Glutamatergic neuron (in vitro differentiated cells): ENCODE measurements at regions not wholly inside any gene's neighbourhood (a gene's known extent, or its start where the extent isn't known, plus 50 kb on each side); places are given as distances from the start of the nearest gene placed in this dataset.

Source experiments
- DNase-seq: peaks from one replicate; pipeline ENCODE4 v3.0.0; 2022
- H3K27ac Mint-ChIP-seq: one replicate; pipeline ENCODE4 v1.8.0; 2020; ENCODE audit warnings: mild to moderate bottlenecking, mixed read lengths, inconsistent platforms; ENCODE audit not compliant: unreplicated experiment
- H3K27me3 Mint-ChIP-seq: one replicate; pipeline ENCODE4 v1.8.0; 2020; ENCODE audit warnings: mild to moderate bottlenecking, moderate library complexity, mixed read lengths, inconsistent platforms; ENCODE audit not compliant: unreplicated experiment
- H3K36me3 Mint-ChIP-seq: one replicate; pipeline ENCODE4 v1.8.0; 2020; ENCODE audit warnings: mild to moderate bottlenecking, mixed read lengths, inconsistent platforms; ENCODE audit not compliant: unreplicated experiment
- H3K4me1 Mint-ChIP-seq: one replicate; pipeline ENCODE4 v1.8.0; 2020; ENCODE audit warnings: mild to moderate bottlenecking, low read depth, mixed read lengths, inconsistent platforms; ENCODE audit not compliant: unreplicated experiment
- H3K4me3 Mint-ChIP-seq: one replicate; pipeline ENCODE4 v1.8.0; 2020; ENCODE audit warnings: mild to moderate bottlenecking, mixed read lengths, inconsistent platforms; ENCODE audit not compliant: unreplicated experiment
- H3K9me3 Mint-ChIP-seq: one replicate; pipeline ENCODE4 v1.8.0; 2020; ENCODE audit warnings: mild to moderate bottlenecking, moderate library complexity, mixed read lengths, inconsistent platforms; ENCODE audit not compliant: unreplicated experiment
- CTCF ChIP-seq: fragments of 200-600 bp; sonication (generic); IDR thresholded peaks from one replicate; pipeline ENCODE4 v1.5.0; 2021; ENCODE audit not compliant: partially characterized antibody, unreplicated experiment

DNA sequence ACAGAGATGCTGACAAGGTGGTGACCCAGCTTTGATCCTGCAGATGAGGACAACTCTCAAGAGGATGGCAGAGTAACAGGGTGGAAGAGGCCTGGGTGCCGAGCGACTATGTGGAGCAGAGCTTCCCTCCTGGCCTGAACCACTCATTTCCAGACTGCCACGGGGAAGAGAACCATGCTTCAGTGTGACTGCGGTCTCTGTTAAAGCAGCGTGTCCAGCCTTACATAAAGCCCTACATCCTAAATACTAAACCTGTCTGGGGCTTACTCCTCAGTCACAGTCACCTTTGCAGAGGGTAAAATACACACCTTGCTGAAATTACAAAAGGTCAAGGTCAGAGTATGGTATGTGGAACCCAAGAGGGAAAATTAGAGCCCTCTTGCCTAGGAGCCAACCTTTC, 312.9 kb downstream of the CDC5L start:
- H3K9me3 Mint-ChIP-seq, result peaks cover 2% of the 10 kb centered on the region
- H3K4me3 Mint-ChIP-seq, result no peak overlapping the region
- H3K36me3 Mint-ChIP-seq, result no peaks in the 10 kb centered on the region
- no peak for TF ChIP-seq CTCF
- no peak overlapping the region for H3K27ac Mint-ChIP-seq
- H3K4me1 Mint-ChIP-seq, result no peaks in the 10 kb centered on the region
- H3K27me3 Mint-ChIP-seq, result peaks cover 5% of the 10 kb centered on the region
- DNase-seq, result no peak

DNA sequence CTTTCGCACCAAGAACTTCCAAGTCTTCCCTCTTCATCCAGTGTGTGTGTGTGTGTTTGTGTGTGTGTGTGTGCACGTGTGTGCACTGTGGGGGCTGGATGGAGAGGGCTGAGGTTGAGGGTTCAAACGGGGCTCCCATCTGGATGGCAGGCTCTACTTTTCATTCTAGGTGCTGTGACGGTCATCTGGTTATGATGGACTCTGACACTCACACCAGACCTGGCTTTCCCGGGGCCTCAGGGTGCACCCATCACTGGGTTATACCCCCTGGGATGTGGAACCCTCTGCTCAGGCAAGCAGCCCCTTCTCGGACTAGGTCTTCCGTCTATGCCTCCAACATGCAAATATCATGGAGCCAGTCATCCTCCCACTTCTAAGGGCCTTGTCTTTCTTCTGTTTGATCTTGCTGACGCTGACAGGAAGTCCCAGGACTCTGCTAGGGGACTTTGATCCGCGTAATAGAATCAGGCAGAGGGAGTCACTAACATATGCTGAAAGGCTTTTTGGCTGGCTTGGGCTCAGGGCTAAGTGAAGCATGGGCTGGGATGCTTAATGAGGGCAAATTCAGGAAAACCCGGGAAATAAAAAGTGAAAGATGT, 313.6 kb downstream of the CDC5L start:
- Mint-ChIP-seq H3K27me3 (peaks cover 5% of the 10 kb centered on the region), H3K9me3 (peaks cover 2% of the 10 kb centered on the region), H3K36me3 (no peaks in the 10 kb centered on the region), H3K4me3 (no peak overlapping the region), H3K27ac (no peak overlapping the region), H3K4me1 (no peaks in the 10 kb centered on the region)
- no peak for TF ChIP-seq CTCF
- DNase-seq, result no peak

DNA sequence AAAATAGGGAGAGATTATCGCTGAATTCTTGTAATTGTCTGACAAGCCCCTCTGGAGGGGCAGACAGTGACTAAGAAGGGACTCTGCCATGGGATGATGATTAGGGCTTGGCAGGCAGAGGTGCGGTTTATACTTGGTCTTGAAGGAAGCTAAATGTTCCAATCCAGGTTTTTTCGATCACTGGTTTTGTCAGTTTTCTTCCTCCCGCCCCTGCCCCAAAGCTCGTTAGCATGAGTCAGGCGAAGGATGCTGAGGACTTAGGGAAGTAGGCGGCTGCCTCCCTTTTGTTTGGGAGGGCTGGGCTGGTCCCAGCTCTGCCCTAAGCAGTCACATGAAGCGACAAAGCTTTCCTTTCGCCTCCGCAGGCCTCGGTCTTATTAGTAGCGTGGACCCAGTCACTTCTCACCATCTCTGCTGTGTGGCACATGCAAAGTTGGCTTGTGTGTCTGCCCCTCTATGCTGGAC, 314.2 kb downstream of the CDC5L start:
- H3K36me3 Mint-ChIP-seq, result no peaks in the 10 kb centered on the region
- DNase-seq, result no peak
- no peak for TF ChIP-seq CTCF

DNA sequence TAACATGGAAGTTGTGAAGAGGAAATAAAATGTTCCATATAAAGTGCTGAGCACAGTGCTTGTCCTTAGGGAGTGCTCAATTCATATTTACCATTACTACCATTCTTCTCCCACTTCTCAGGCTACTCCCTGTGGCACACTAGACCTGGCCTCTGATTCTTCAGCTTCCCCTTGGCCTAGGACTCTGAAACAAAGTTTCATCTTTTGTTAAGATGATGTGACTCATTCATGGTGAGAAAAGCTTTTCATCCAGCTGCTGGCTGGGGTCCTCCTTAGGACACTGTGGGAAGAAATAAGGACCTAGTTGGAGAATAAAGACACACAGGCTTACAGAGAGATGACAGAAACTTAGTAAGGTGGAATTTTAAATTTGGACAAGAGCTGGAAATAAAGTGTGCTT, 314.8 kb downstream of the CDC5L start:
- Mint-ChIP-seq H3K27me3 (peaks cover 2% of the 10 kb centered on the region), H3K4me1 (no peaks in the 10 kb centered on the region), H3K9me3 (no peaks in the 10 kb centered on the region), H3K36me3 (no peaks in the 10 kb centered on the region), H3K27ac (no peak overlapping the region), H3K4me3 (no peak overlapping the region)
- no peak for TF ChIP-seq CTCF
- DNase-seq, result no peak

More for the DNA sequence above, 314.2 kb downstream of the CDC5L start:
- H3K9me3 Mint-ChIP-seq, result peaks cover under 1% of the 10 kb centered on the region
- H3K27ac Mint-ChIP-seq, result no peak overlapping the region
- H3K27me3 Mint-ChIP-seq, result peaks cover 2% of the 10 kb centered on the region
- H3K4me1 Mint-ChIP-seq, result no peaks in the 10 kb centered on the region
- H3K4me3 Mint-ChIP-seq, result no peak overlapping the region

DNA sequence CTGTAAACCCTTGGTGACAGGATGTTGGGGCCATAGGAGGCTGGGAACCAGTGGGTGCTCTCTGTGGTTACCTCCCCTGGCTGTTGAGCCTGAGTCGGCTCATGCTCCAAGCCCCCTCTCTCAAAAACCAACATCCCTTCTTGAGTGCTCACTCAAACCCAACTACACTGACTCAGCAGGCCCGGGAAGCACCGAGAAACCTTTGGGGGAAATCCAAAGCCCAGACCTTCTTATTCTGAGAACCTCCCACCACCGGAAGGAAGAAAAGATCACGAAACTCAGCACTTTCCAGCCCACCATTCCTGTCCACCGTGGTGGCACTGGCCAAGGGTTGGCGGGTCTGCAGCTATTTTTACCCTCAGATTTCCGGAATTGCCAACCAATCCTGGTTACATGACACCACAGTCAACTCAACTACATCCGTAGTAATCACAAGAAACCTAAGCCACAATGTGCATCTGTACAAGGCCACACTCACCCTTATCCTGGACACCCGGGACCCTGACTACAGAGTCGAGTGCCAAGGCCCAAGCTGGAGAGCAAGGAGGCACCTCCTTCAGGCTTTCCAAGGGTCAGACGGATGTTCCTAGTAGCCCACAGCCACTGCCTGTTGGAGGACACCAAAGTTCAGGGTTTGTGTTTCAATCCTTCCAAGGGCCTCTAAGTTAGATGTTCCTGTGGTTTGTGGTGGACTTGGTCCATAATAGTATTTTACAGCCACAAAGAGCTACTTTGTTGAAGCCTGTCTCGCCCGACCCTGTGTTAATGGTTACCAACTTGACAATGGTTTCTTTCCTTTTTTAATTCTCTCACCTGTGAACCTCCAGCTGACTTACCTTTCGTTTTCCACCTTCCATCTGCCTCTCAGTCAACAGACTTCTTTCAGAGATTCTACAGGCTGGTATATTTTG, 317.0 kb downstream of the CDC5L start:
- DNase-seq, result no peak
- H3K9me3 Mint-ChIP-seq, result no peaks in the 10 kb centered on the region
- TF ChIP-seq CTCF, result no peak
- no peak overlapping the region for H3K27ac Mint-ChIP-seq
- no peak overlapping the region for H3K4me3 Mint-ChIP-seq
- H3K27me3 Mint-ChIP-seq, result peaks cover 2% of the 10 kb centered on the region
- no peaks in the 10 kb centered on the region for H3K36me3 Mint-ChIP-seq
- H3K4me1 Mint-ChIP-seq, result no peaks in the 10 kb centered on the region
